ENCODE measurements at regions not wholly inside any gene's neighbourhood (a gene's known extent, or its start where the extent isn't known, plus 50 kb on each side); places are given as distances from the start of the nearest gene placed in this dataset.

GRCh38 chr17:5820721-5821456, 236.6 kb upstream of the NLRP1 start:
- no peak for DNase-seq (ENCODE audit: low spot score)

GRCh38 chr17:5821803-5822202, 237.5 kb upstream of the NLRP1 start:
- no peak for DNase-seq (ENCODE audit: low spot score)

GRCh38 chr17:5822281-5823060, 238.2 kb upstream of the NLRP1 start:
- no peak for DNase-seq (ENCODE audit: low spot score)

- no peak for DNase-seq (ENCODE audit: low spot score)
Measured at GRCh38 chr17:5823219-5823618, 238.9 kb upstream of the NLRP1 start.

- no peak for DNase-seq (ENCODE audit: low spot score)
Measured at GRCh38 chr17:5825717-5826330, 241.5 kb upstream of the NLRP1 start.

- no peak for DNase-seq (ENCODE audit: low spot score)
Measured at GRCh38 chr17:5826384-5826783, 242.1 kb upstream of the NLRP1 start.

- DNase-seq (ENCODE audit: low spot score): no peak
Measured at GRCh38 chr17:5830921-5831320, 239.3 kb upstream of the WSCD1 start.

- DNase-seq (ENCODE audit: low spot score): no peak
Measured at GRCh38 chr17:5832886-5833285, 237.3 kb upstream of the WSCD1 start.

GRCh38 chr17:5837055-5837491, 233.1 kb upstream of the WSCD1 start:
- DNase-seq (ENCODE audit: low spot score): no peak

GRCh38 chr17:5838661-5839300, 231.4 kb upstream of the WSCD1 start:
- DNase-seq (ENCODE audit: low spot score): peak; percentile 24

GRCh38 chr17:5840811-5841446, 229.2 kb upstream of the WSCD1 start:
- DNase-seq (ENCODE audit: low spot score): no peak

GRCh38 chr17:5841862-5842261, 228.3 kb upstream of the WSCD1 start:
- DNase-seq (ENCODE audit: low spot score): no peak

- DNase-seq (ENCODE audit: low spot score): no peak
Measured at GRCh38 chr17:5843366-5844026, 226.7 kb upstream of the WSCD1 start.

- DNase-seq (ENCODE audit: low spot score): no peak
Measured at GRCh38 chr17:5846001-5846400, 224.2 kb upstream of the WSCD1 start.

- no peak for DNase-seq (ENCODE audit: low spot score)
Measured at GRCh38 chr17:5854871-5855554, 215.2 kb upstream of the WSCD1 start.

GRCh38 chr17:5861246-5861645, 208.9 kb upstream of the WSCD1 start:
- no peak for DNase-seq (ENCODE audit: low spot score)

- DNase-seq (ENCODE audit: low spot score): no peak
Measured at GRCh38 chr17:5861854-5862253, 208.3 kb upstream of the WSCD1 start.

GRCh38 chr17:5862395-5862794, 207.8 kb upstream of the WSCD1 start:
- DNase-seq (ENCODE audit: low spot score): no peak

GRCh38 chr17:5864741-5865657, 205.2 kb upstream of the WSCD1 start:
- DNase-seq (ENCODE audit: low spot score): no peak

GRCh38 chr17:5866978-5867377, 203.2 kb upstream of the WSCD1 start:
- no peak for DNase-seq (ENCODE audit: low spot score)
